Mesendoderm (in vitro differentiated cells): ENCODE measurements at regions not wholly inside any gene's neighbourhood (a gene's known extent, or its start where the extent isn't known, plus 50 kb on each side); places are given as distances from the start of the nearest gene placed in this dataset.

Experiments used
- DNase-seq: peaks from one replicate; pipeline ENCODE4 v3.0.0; 2013
- H2AK5ac ChIP-seq: 2 replicates; pipeline ENCODE4 v1.6.1; 2013; ENCODE audit warnings: low read length, inconsistent platforms
- H2BK120ac ChIP-seq: 2 replicates; pipeline ENCODE4 v1.6.1; 2013; ENCODE audit warnings: low read depth, mild to moderate bottlenecking, low read length, moderate library complexity, mixed read lengths
- H2BK15ac ChIP-seq: replicated peaks from 2 replicates; pipeline ENCODE4 v1.6.1; 2013; ENCODE audit warnings: low read depth, mild to moderate bottlenecking, moderate library complexity
- H2BK5ac ChIP-seq: 2 replicates; pipeline ENCODE4 v1.6.1; 2013; ENCODE audit warnings: low read length, inconsistent platforms
- H3K18ac ChIP-seq: 2 replicates; pipeline ENCODE4 v1.6.1; 2013; ENCODE audit warnings: mild to moderate bottlenecking, low read length, mixed read lengths
- H3K23ac ChIP-seq: one replicate; pipeline ENCODE4 v1.6.1; 2013; ENCODE audit warnings: low read length
- H3K27ac ChIP-seq: 2 replicates; pipeline ENCODE4 v1.5.1; 2013; ENCODE audit warnings: low read depth, mild to moderate bottlenecking, inconsistent platforms, low read length, moderate library complexity
- H3K27me3 ChIP-seq: 2 replicates; pipeline ENCODE4 v1.6.1; 2013; ENCODE audit warnings: low read length, control low read depth, mild to moderate bottlenecking, inconsistent platforms; ENCODE audit not compliant: insufficient read depth, poor library complexity
- H3K36me3 ChIP-seq: 2 replicates; pipeline ENCODE4 v1.6.1; 2013; ENCODE audit warnings: low read length, inconsistent platforms; ENCODE audit not compliant: control insufficient read depth, insufficient read depth
- H3K4ac ChIP-seq: one replicate; pipeline ENCODE4 v1.6.1; 2013; ENCODE audit warnings: low read depth, mild to moderate bottlenecking, low read length, moderate library complexity
- H3K4me1 ChIP-seq: 2 replicates; pipeline ENCODE4 v1.6.1; 2013; ENCODE audit warnings: low read depth, low read length, inconsistent platforms; ENCODE audit not compliant: control insufficient read depth
- H3K4me2 ChIP-seq: 2 replicates; pipeline ENCODE4 v1.6.1; 2013; ENCODE audit warnings: low read length
- H3K4me3 ChIP-seq: 2 replicates; pipeline ENCODE4 v1.5.1; 2013; ENCODE audit warnings: mild to moderate bottlenecking, low read length
- H3K56ac ChIP-seq: one replicate; pipeline ENCODE4 v1.6.1; 2013; ENCODE audit warnings: low read length
- H3K79me1 ChIP-seq: 2 replicates; pipeline ENCODE4 v1.6.1; 2013; ENCODE audit warnings: low read length, inconsistent platforms
- H3K79me2 ChIP-seq: 2 replicates; pipeline ENCODE4 v1.6.1; 2013; ENCODE audit warnings: mild to moderate bottlenecking, low read length; ENCODE audit not compliant: control insufficient read depth, insufficient read depth
- H3K9ac ChIP-seq: 2 replicates; pipeline ENCODE4 v1.6.1; 2013; ENCODE audit warnings: low read length, inconsistent platforms
- H4K5ac ChIP-seq: one replicate; pipeline ENCODE4 v1.6.1; 2013; ENCODE audit warnings: low read length
- H4K8ac ChIP-seq: one replicate; pipeline ENCODE4 v1.6.1; 2013; ENCODE audit warnings: low read depth, mild to moderate bottlenecking, control low read depth, low read length, moderate library complexity
- WGBS: extraction: QIAGEN DNeasy Blood & Tissue Kit; methylation state at CpG from one replicate; pipeline ENCODE4 v1.1.7; 2013; ENCODE audit warnings: low lambda C conversion rate, missing lambda C conversion rate; ENCODE audit not compliant: insufficient coverage; ENCODE audit errors: extremely low coverage; 5-methylcytosine and 5-hydroxymethylcytosine counted together

- H3K4me3 ChIP-seq, result no peak overlapping the region
- no peak overlapping the region for H2BK5ac ChIP-seq
- H3K79me1 ChIP-seq, result no peaks in the 10 kb centered on the region
- H3K4me2 ChIP-seq, result no peak overlapping the region
- no peak overlapping the region for H2AK5ac ChIP-seq
- no peaks in the 10 kb centered on the region for H3K4me1 ChIP-seq
- H3K9ac ChIP-seq, result no peak overlapping the region
- no peak overlapping the region for H4K8ac ChIP-seq
- H2BK120ac ChIP-seq, result no peak overlapping the region
- no CpG with 5 or more reads among the region's 9 CpGs for WGBS
- H3K79me2 ChIP-seq, result no peaks in the 10 kb centered on the region
- H3K23ac ChIP-seq, result no peak overlapping the region
- no peak overlapping the region for H4K5ac ChIP-seq
- no peak overlapping the region for H3K4ac ChIP-seq
- no peak overlapping the region for H3K18ac ChIP-seq
- H3K56ac ChIP-seq, result no peak overlapping the region
- H3K36me3 ChIP-seq, result no peaks in the 10 kb centered on the region
- H3K27me3 ChIP-seq, result no peaks in the 10 kb centered on the region
- no peak overlapping the region for H2BK15ac ChIP-seq
- no peak overlapping the region for H3K27ac ChIP-seq
- no peak for DNase-seq
Observed at GRCh38 chr20:23180451-23180921, 94.4 kb upstream of the CD93 start.

GRCh38 chr20:23179766-23180403, 93.8 kb upstream of the CD93 start:
- Histone ChIP-seq H3K4me2 (no peak overlapping the region), H2AK5ac (no peak overlapping the region), H3K27ac (no peak overlapping the region), H2BK120ac (no peak overlapping the region), H3K23ac (no peak overlapping the region), H3K9ac (no peak overlapping the region), H2BK5ac (no peak overlapping the region), H2BK15ac (no peak overlapping the region), H3K36me3 (no peaks in the 10 kb centered on the region), H3K18ac (no peak overlapping the region), H4K8ac (no peak overlapping the region), H3K56ac (no peak overlapping the region), H3K27me3 (no peaks in the 10 kb centered on the region), H3K4ac (no peak overlapping the region), H3K79me2 (no peaks in the 10 kb centered on the region), H4K5ac (no peak overlapping the region), H3K4me1 (no peaks in the 10 kb centered on the region), H3K4me3 (no peak overlapping the region), H3K79me1 (no peaks in the 10 kb centered on the region)
- no CpG with 5 or more reads among the region's 1 CpG for whole genome bisulfite sequencing
- no peak for DNase-seq

GRCh38 chr20:23178806-23179205, 92.7 kb upstream of the CD93 start:
- Histone ChIP-seq H3K79me2 (no peaks in the 10 kb centered on the region), H3K23ac (no peak overlapping the region), H2BK120ac (no peak overlapping the region), H3K4me3 (no peak overlapping the region), H4K5ac (no peak overlapping the region), H3K4ac (no peak overlapping the region), H3K27me3 (no peaks in the 10 kb centered on the region), H3K27ac (no peak overlapping the region), H3K9ac (no peak overlapping the region), H4K8ac (no peak overlapping the region), H3K4me2 (no peak overlapping the region), H3K4me1 (no peaks in the 10 kb centered on the region), H3K56ac (no peak overlapping the region), H3K36me3 (no peaks in the 10 kb centered on the region), H2BK5ac (no peak overlapping the region), H3K79me1 (no peaks in the 10 kb centered on the region), H2AK5ac (no peak overlapping the region), H3K18ac (no peak overlapping the region), H2BK15ac (no peak overlapping the region)
- no CpG with 5 or more reads among the region's 3 CpGs for WGBS
- peak; percentile 82 for DNase-seq

- Histone ChIP-seq H4K5ac (no peak overlapping the region), H2AK5ac (no peak overlapping the region), H3K79me1 (no peaks in the 10 kb centered on the region), H3K18ac (no peak overlapping the region), H3K4me3 (no peak overlapping the region), H3K23ac (no peak overlapping the region), H3K27me3 (no peaks in the 10 kb centered on the region), H2BK15ac (no peak overlapping the region), H4K8ac (no peak overlapping the region), H2BK5ac (no peak overlapping the region), H3K4ac (no peak overlapping the region), H3K4me2 (no peak overlapping the region), H3K27ac (no peak overlapping the region), H3K56ac (no peak overlapping the region), H3K36me3 (no peaks in the 10 kb centered on the region), H3K79me2 (no peaks in the 10 kb centered on the region), H3K9ac (no peak overlapping the region), H3K4me1 (no peaks in the 10 kb centered on the region), H2BK120ac (no peak overlapping the region)
- WGBS, result no CpG with 5 or more reads among the region's 3 CpGs
- DNase-seq, result no peak
Observed at GRCh38 chr20:23174821-23175220, 88.7 kb upstream of the CD93 start.

GRCh38 chr20:23167431-23167830, 81.3 kb upstream of the CD93 start:
- no CpG with 5 or more reads among the region's 4 CpGs for WGBS
- H3K79me1 ChIP-seq, result no peaks in the 10 kb centered on the region
- DNase-seq, result no peak
- H3K4ac ChIP-seq, result no peak overlapping the region
- H3K18ac ChIP-seq, result no peak overlapping the region
- H4K5ac ChIP-seq, result no peak overlapping the region
- no peak overlapping the region for H3K27ac ChIP-seq
- H3K4me1 ChIP-seq, result no peaks in the 10 kb centered on the region
- H4K8ac ChIP-seq, result no peak overlapping the region
- H3K9ac ChIP-seq, result no peak overlapping the region
- H3K56ac ChIP-seq, result no peak overlapping the region
- no peak overlapping the region for H3K4me2 ChIP-seq
- no peaks in the 10 kb centered on the region for H3K27me3 ChIP-seq
- no peak overlapping the region for H2BK5ac ChIP-seq
- H3K36me3 ChIP-seq, result no peaks in the 10 kb centered on the region
- no peak overlapping the region for H2BK15ac ChIP-seq
- no peak overlapping the region for H3K23ac ChIP-seq
- no peak overlapping the region for H3K4me3 ChIP-seq
- no peak overlapping the region for H2BK120ac ChIP-seq
- H3K79me2 ChIP-seq, result no peaks in the 10 kb centered on the region
- H2AK5ac ChIP-seq, result no peak overlapping the region

GRCh38 chr20:23166563-23166962, 80.4 kb upstream of the CD93 start:
- no peak overlapping the region for H3K4ac ChIP-seq
- H3K36me3 ChIP-seq, result no peaks in the 10 kb centered on the region
- H3K4me1 ChIP-seq, result no peaks in the 10 kb centered on the region
- H3K79me1 ChIP-seq, result no peaks in the 10 kb centered on the region
- H3K4me3 ChIP-seq, result no peak overlapping the region
- no peak overlapping the region for H4K5ac ChIP-seq
- H4K8ac ChIP-seq, result no peak overlapping the region
- H2BK5ac ChIP-seq, result no peak overlapping the region
- no peak overlapping the region for H3K9ac ChIP-seq
- no peaks in the 10 kb centered on the region for H3K79me2 ChIP-seq
- H3K4me2 ChIP-seq, result no peak overlapping the region
- no CpG with 5 or more reads among the region's 7 CpGs for WGBS
- H3K27ac ChIP-seq, result no peak overlapping the region
- H2BK15ac ChIP-seq, result no peak overlapping the region
- H3K27me3 ChIP-seq, result no peaks in the 10 kb centered on the region
- no peak overlapping the region for H2AK5ac ChIP-seq
- H3K23ac ChIP-seq, result no peak overlapping the region
- DNase-seq, result no peak
- no peak overlapping the region for H2BK120ac ChIP-seq
- no peak overlapping the region for H3K56ac ChIP-seq
- H3K18ac ChIP-seq, result no peak overlapping the region
